Spleen (tissue), 7 donors: ENCODE measurements at regions not wholly inside any gene's neighbourhood (a gene's known extent, or its start where the extent isn't known, plus 50 kb on each side); places are given as distances from the start of the nearest gene placed in this dataset.

Source experiments
- POLR2AphosphoS5 ChIP-seq, 3 donors: sonication (generic); formaldehyde crosslinking; IDR thresholded peaks; one replicate each; pipeline ENCODE4 v1.5.1; 2017; ENCODE audit warnings: antibody characterized with exemption in 3 of 3
- TF ChIP-seq, protein P1 (sequence below), 11 experiments: fragments of 200-600 bp in 7 of 11; fragments of 450-650 bp in 4 of 11; sonication (generic) in 4 of 11; IDR thresholded peaks in 8 of 11; conservative IDR thresholded peaks in 3 of 11; 1 replicate in 7 of 11; 2 replicates in 4 of 11; pipeline versions ENCODE4 v1.4.0 to v1.8.0; 2016 to 2021; ENCODE audit warnings: antibody characterized with exemption in 11 of 11, inconsistent platforms in 4 of 11, mild to moderate bottlenecking in 1 of 11
- donor health status: DM: no; HTN: no; CAD: no; lungs with moderate emphysema.
- donor health status: DM: no; HTN: no; CAD: no.
- donor health status: DM: no; HTN: no; CAD: no.

DNA sequence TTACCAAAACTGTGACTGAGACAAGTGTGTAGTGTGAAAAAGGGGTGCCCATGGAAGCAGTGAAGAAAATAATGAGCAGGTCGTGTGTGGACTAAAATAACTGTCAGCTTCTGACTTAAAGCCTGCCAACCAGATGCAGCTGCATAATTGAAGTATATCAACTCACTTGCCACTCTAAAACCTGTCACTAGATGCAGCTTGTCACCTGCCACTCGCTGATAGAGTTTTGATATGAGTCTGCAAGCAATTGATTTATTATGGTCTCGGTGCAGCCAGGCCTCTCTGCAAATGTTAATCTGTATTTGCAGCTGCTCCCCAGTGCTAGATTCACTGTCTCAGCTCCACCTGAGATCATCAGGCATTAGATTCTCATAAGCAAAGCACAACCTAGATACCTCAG is 1090.0 kb upstream of the EYS start:
- no peak for TF ChIP-seq POLR2AphosphoS5 (IDR thresholded peaks at IDR 0.05)
- TF ChIP-seq, protein P1, sequence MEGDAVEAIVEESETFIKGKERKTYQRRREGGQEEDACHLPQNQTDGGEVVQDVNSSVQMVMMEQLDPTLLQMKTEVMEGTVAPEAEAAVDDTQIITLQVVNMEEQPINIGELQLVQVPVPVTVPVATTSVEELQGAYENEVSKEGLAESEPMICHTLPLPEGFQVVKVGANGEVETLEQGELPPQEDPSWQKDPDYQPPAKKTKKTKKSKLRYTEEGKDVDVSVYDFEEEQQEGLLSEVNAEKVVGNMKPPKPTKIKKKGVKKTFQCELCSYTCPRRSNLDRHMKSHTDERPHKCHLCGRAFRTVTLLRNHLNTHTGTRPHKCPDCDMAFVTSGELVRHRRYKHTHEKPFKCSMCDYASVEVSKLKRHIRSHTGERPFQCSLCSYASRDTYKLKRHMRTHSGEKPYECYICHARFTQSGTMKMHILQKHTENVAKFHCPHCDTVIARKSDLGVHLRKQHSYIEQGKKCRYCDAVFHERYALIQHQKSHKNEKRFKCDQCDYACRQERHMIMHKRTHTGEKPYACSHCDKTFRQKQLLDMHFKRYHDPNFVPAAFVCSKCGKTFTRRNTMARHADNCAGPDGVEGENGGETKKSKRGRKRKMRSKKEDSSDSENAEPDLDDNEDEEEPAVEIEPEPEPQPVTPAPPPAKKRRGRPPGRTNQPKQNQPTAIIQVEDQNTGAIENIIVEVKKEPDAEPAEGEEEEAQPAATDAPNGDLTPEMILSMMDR (IDR thresholded peaks at IDR 0.05 in 8 of 11, conservative IDR thresholded peaks at IDR 0.05 in 3 of 11), result no peak
